ENCODE measurements at regions not wholly inside any gene's neighbourhood (a gene's known extent, or its start where the extent isn't known, plus 50 kb on each side); places are given as distances from the start of the nearest gene placed in this dataset.

DNA sequence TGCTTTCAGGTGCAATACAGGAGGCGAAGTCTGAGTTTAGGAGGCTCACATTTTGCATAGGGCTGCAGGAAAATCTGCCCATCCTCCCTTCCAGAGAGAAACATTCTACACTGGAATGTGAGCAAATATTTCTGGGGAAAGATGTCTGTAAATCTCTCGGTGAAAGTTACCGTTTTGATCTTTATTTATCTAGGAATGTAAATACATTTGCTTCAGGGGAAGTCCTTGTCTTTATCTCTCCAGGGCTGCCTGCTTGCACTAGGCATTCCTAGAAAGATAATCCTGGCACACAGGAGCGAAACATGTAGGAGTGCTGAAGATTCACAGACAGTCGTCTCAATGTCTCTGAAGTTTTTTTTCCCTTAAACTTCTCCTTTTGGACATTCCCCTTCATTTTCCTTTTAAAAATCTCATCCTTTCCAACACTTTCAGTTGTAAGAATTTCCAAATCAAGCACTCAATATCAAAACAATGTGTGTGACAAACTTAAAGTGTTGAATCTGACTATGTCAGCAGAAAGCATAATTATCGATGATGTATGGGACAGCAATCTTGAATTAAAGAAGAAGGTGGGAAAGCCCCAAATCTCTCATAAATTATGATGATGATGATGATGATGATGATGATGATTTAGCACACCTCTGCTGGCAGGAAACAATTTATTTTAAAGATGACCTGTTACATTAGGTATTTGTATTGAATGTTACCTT lies 113.4 kb upstream of the RESF1 start:
- TF ChIP-seq, protein P1, sequence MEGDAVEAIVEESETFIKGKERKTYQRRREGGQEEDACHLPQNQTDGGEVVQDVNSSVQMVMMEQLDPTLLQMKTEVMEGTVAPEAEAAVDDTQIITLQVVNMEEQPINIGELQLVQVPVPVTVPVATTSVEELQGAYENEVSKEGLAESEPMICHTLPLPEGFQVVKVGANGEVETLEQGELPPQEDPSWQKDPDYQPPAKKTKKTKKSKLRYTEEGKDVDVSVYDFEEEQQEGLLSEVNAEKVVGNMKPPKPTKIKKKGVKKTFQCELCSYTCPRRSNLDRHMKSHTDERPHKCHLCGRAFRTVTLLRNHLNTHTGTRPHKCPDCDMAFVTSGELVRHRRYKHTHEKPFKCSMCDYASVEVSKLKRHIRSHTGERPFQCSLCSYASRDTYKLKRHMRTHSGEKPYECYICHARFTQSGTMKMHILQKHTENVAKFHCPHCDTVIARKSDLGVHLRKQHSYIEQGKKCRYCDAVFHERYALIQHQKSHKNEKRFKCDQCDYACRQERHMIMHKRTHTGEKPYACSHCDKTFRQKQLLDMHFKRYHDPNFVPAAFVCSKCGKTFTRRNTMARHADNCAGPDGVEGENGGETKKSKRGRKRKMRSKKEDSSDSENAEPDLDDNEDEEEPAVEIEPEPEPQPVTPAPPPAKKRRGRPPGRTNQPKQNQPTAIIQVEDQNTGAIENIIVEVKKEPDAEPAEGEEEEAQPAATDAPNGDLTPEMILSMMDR (IDR thresholded peaks at IDR 0.05), result no peak
- no peak for TF ChIP-seq EZH2phosphoT487 (IDR thresholded peaks at IDR 0.05)

Data from neural progenitor cell (in vitro differentiated cells).